ENCODE measurements at regions not wholly inside any gene's neighbourhood (a gene's known extent, or its start where the extent isn't known, plus 50 kb on each side); places are given as distances from the start of the nearest gene placed in this dataset.

DNA sequence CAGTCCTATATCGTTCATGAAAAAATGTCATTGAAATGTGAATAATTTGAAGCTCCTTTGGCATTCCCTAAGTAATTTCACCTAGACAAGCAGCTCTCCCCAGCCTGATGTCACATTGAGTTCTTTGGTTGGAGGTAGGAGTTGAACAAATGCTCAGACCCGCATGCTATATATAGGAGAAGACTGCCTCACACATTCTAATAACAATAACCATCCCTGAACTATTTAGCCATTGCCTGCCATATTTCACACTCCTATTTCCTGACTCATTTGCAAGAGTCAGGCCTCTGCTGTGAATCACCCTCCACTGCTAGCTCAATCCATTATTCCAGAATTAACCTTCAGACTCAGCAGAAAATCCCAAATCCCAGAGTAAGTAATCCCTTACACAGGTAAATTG, 256.6 kb upstream of the ACVR2A start:
- Histone ChIP-seq H3K36me3 (ENCODE audit: control insufficient read depth, insufficient read depth, low read length) (no peaks in the 10 kb centered on the region), H3K27ac (no peak overlapping the region), H2AFZ (no peak overlapping the region), H3K4me2 (ENCODE audit: low read length) (no peak overlapping the region), H3K9me3 (ENCODE audit: control insufficient read depth, low read length) (no peaks in the 10 kb centered on the region), H3K9ac (no peak overlapping the region), H3K4me1 (no peaks in the 10 kb centered on the region), H3K4me3 (ENCODE audit: low read depth, low read length) (no peak overlapping the region), H3K79me2 (no peaks in the 10 kb centered on the region), H3K27me3 (ENCODE audit: control insufficient read depth, insufficient read depth, low read length) (no peaks in the 10 kb centered on the region)
- TF ChIP-seq, protein P1, sequence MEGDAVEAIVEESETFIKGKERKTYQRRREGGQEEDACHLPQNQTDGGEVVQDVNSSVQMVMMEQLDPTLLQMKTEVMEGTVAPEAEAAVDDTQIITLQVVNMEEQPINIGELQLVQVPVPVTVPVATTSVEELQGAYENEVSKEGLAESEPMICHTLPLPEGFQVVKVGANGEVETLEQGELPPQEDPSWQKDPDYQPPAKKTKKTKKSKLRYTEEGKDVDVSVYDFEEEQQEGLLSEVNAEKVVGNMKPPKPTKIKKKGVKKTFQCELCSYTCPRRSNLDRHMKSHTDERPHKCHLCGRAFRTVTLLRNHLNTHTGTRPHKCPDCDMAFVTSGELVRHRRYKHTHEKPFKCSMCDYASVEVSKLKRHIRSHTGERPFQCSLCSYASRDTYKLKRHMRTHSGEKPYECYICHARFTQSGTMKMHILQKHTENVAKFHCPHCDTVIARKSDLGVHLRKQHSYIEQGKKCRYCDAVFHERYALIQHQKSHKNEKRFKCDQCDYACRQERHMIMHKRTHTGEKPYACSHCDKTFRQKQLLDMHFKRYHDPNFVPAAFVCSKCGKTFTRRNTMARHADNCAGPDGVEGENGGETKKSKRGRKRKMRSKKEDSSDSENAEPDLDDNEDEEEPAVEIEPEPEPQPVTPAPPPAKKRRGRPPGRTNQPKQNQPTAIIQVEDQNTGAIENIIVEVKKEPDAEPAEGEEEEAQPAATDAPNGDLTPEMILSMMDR (IDR thresholded peaks at IDR 0.05) = no peak

DNA sequence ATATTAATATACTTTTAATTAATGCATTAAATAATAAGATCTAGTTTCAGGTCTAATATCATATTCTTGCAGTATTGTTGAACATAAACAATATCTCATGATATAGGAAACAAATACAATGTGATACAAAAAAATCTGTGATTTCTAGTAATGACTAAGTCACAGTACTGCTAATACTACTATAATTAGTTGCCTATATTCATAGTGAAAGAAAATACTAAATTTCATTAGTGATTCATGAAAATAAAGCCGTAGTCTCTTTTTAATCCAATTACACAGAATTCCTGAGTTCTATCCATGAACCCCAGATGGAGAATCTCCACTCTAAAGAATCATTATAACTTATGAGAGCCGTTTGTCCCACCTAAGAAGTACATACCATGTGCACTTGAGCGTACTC, 266.3 kb upstream of the ACVR2A start:
- Histone ChIP-seq H3K4me1 (no peaks in the 10 kb centered on the region), H3K4me3 (ENCODE audit: low read depth, low read length) (no peak overlapping the region), H3K27me3 (ENCODE audit: control insufficient read depth, insufficient read depth, low read length) (no peaks in the 10 kb centered on the region), H3K27ac (no peak overlapping the region), H3K9me3 (ENCODE audit: control insufficient read depth, low read length) (no peaks in the 10 kb centered on the region), H3K36me3 (ENCODE audit: control insufficient read depth, insufficient read depth, low read length) (no peaks in the 10 kb centered on the region), H3K4me2 (ENCODE audit: low read length) (no peak overlapping the region), H2AFZ (no peak overlapping the region), H3K9ac (no peak overlapping the region), H3K79me2 (no peaks in the 10 kb centered on the region)
- TF ChIP-seq, protein P1 (IDR thresholded peaks at IDR 0.05) = no peak

DNA sequence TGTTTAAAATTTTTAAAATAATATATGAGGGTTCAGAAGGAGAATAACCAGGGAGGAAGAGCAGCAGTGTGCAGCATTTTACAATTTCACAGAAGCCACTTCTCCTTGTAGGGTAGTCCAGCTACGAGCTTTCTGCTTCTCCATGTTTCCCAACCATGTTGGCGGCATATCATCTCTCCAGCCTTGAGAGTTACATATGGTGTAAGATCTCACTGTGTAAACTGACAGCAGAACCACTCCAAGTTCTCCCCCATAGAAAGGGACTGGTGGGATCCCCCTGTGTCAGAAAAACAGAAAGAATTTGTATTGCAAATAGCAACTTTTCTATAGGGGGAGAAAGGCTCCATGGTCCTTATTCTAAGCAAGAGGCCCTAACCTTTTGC, 266.8 kb upstream of the ACVR2A start:
- H3K4me1 ChIP-seq = no peaks in the 10 kb centered on the region
- no peak overlapping the region for H3K4me3 ChIP-seq (ENCODE audit: low read depth, low read length)
- no peak overlapping the region for H3K4me2 ChIP-seq (ENCODE audit: low read length)
- H3K27me3 ChIP-seq (ENCODE audit: control insufficient read depth, insufficient read depth, low read length) = no peaks in the 10 kb centered on the region
- H3K79me2 ChIP-seq = no peaks in the 10 kb centered on the region
- H2AFZ ChIP-seq = no peak overlapping the region
- H3K9me3 ChIP-seq (ENCODE audit: control insufficient read depth, low read length) = no peaks in the 10 kb centered on the region
- TF ChIP-seq, protein P1 (IDR thresholded peaks at IDR 0.05) = no peak
- no peak overlapping the region for H3K9ac ChIP-seq
- H3K36me3 ChIP-seq (ENCODE audit: control insufficient read depth, insufficient read depth, low read length) = no peaks in the 10 kb centered on the region
- no peak overlapping the region for H3K27ac ChIP-seq

DNA sequence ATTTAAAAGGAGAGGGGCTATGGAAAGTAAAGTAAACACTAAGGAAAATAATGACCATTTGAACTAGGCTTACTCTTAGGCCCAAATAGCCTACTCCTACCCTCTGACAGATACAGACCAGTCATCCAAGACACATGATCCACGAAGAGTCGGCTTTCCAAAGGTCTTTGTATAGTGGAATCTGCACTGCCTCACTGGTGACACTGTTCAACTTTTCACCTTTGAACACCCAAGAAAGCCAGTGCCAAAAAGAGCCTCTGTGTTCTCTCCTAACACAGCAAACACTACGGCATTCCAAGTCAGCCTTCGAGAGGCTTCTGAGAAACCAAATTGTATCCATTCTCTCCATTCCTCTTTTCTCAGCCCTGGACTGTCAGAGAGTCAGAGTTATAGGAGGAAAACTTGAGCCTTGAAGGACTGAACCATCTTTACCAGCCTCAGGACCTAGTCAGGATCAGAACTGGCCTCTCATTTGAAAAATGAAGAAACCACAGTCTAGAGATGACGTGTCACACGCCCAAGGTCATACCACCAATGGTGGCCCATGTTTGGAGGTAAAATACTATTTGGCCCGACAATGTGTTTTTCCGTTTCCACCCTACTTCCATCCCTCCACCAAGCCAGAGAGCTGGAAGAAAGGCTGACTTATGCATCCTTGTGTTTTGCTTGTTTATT, 267.4 kb upstream of the ACVR2A start:
- TF ChIP-seq, protein P1 (IDR thresholded peaks at IDR 0.05) = no peak
- Histone ChIP-seq H3K9ac (no peak overlapping the region), H3K79me2 (no peaks in the 10 kb centered on the region), H3K27ac (no peak overlapping the region), H3K27me3 (ENCODE audit: control insufficient read depth, insufficient read depth, low read length) (no peaks in the 10 kb centered on the region), H3K9me3 (ENCODE audit: control insufficient read depth, low read length) (no peaks in the 10 kb centered on the region), H3K36me3 (ENCODE audit: control insufficient read depth, insufficient read depth, low read length) (no peaks in the 10 kb centered on the region), H2AFZ (no peak overlapping the region), H3K4me3 (ENCODE audit: low read depth, low read length) (no peak overlapping the region), H3K4me1 (no peaks in the 10 kb centered on the region), H3K4me2 (ENCODE audit: low read length) (no peak overlapping the region)

DNA sequence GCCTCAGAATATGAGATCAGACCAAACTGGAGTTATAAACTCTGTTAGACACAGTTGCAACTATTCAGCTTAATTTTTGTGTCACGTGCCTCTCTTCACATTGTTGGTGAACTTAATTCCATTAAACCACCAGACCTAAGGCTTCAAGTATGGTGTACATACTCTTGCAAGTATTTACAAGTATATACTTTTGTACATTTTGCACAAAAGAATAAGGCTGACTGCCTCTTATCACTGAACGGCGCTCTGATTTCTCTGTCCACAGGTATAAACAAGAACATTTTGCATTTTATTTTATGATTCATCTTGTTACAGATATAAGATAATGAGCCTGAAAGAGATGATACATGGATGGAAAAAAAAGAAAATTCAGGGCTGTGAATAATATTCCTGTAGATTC, 269.7 kb upstream of the ACVR2A start:
- TF ChIP-seq, protein P1 (IDR thresholded peaks at IDR 0.05) = no peak
- Histone ChIP-seq H3K79me2 (no peaks in the 10 kb centered on the region), H3K9me3 (ENCODE audit: control insufficient read depth, low read length) (no peaks in the 10 kb centered on the region), H3K9ac (no peak overlapping the region), H3K4me2 (ENCODE audit: low read length) (no peak overlapping the region), H3K36me3 (ENCODE audit: control insufficient read depth, insufficient read depth, low read length) (no peaks in the 10 kb centered on the region), H3K27me3 (ENCODE audit: control insufficient read depth, insufficient read depth, low read length) (no peaks in the 10 kb centered on the region), H3K4me1 (no peaks in the 10 kb centered on the region), H2AFZ (no peak overlapping the region), H3K4me3 (ENCODE audit: low read depth, low read length) (no peak overlapping the region), H3K27ac (no peak overlapping the region)

Measured in parathyroid adenoma (tissue), 2 donors.